GM19463 (cell line): ENCODE measurements at regions not wholly inside any gene's neighbourhood (a gene's known extent, or its start where the extent isn't known, plus 50 kb on each side); places are given as distances from the start of the nearest gene placed in this dataset.
"Not testable (repeated sequence)": the region's sequence is repeated elsewhere in the genome, so short reads cannot be mapped to it uniquely, and the experiment has no call there.

ENCODE experiments used
- ATAC-seq: cut with Tn5 transposase; IDR thresholded peaks from one replicate; pipeline ENCODE4 v1.9.1; 2021; ENCODE audit warnings: mild to moderate bottlenecking, moderate library complexity; ENCODE audit not compliant: unreplicated experiment

GRCh38 chr3:139095803-139096466, 51.2 kb upstream of the PRR23C start:
- no peak for ATAC-seq

GRCh38 chr3:139096670-139097069, 52.0 kb upstream of the PRR23C start:
- no peak for ATAC-seq

- ATAC-seq, result no peak
Measured at GRCh38 chr3:139098391-139098790, 53.7 kb upstream of the PRR23C start.

GRCh38 chr3:139099968-139100817, 55.5 kb upstream of the PRR23C start:
- no peak for ATAC-seq

- no peak for ATAC-seq
Measured at GRCh38 chr3:139100821-139101220, 56.1 kb upstream of the PRR23C start.

GRCh38 chr3:139101396-139101795, 56.7 kb upstream of the PRR23C start:
- ATAC-seq, result no peak

GRCh38 chr3:139103484-139103883, 58.8 kb upstream of the PRR23C start:
- ATAC-seq, result no peak

- ATAC-seq, result no peak
Measured at GRCh38 chr3:139104062-139104461, 59.4 kb upstream of the PRR23C start.

GRCh38 chr3:139105154-139105702, 60.5 kb upstream of the PRR23C start:
- no peak for ATAC-seq

- ATAC-seq, result no peak
Measured at GRCh38 chr3:139106013-139106932, 61.6 kb upstream of the PRR23C start.

GRCh38 chr3:139107424-139108252, 62.9 kb upstream of the PRR23C start:
- ATAC-seq, result no peak

GRCh38 chr3:139108253-139108969, 63.7 kb upstream of the PRR23C start:
- no peak for ATAC-seq

- no peak for ATAC-seq
Measured at GRCh38 chr3:139109271-139109670, 64.6 kb upstream of the PRR23C start.

- ATAC-seq, result no peak
Measured at GRCh38 chr3:139110072-139110830, 65.6 kb upstream of the PRR23C start.

GRCh38 chr3:139110929-139111328, 66.2 kb upstream of the PRR23C start:
- not testable (repeated sequence) for ATAC-seq

- no peak for ATAC-seq
Measured at GRCh38 chr3:139111392-139112229, 66.9 kb upstream of the PRR23C start.

- ATAC-seq, result no peak
Measured at GRCh38 chr3:139112230-139112558, 67.5 kb upstream of the PRR23C start.
